ENCODE measurements at regions not wholly inside any gene's neighbourhood (a gene's known extent, or its start where the extent isn't known, plus 50 kb on each side); places are given as distances from the start of the nearest gene placed in this dataset.

DNA sequence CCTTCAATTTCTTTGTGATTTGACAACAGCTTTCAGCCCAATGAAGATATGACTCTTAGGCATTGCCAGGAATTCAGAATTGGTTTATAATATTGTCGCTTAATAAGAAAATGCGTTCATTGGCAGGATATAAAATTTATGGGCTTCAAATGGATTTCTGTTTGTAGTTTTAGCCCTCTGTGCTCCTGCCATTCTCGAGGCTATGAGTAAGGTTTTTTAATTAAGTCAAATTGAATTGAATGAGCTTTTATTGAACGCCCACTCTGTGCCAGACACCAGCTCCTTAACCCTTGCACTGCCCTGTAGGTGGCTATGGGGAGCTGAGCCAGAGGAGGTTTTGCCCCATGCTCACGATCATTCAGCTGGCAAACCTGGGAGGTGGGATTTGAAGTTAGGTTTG, 115.1 kb downstream of the SLC25A47 start:
- TF ChIP-seq CTCF (IDR thresholded peaks at IDR 0.05), result no peak
- TF ChIP-seq POLR2AphosphoS5 (IDR thresholded peaks at IDR 0.05; ENCODE audit: insufficient read depth in 1 of 2, low read depth in 1 of 2), result no peak
- no peak for TF ChIP-seq POLR2A (IDR thresholded peaks at IDR 0.05)
